ENCODE measurements at regions not wholly inside any gene's neighbourhood (a gene's known extent, or its start where the extent isn't known, plus 50 kb on each side); places are given as distances from the start of the nearest gene placed in this dataset.
"Not testable (repeated sequence)": the region's sequence is repeated elsewhere in the genome, so short reads cannot be mapped to it uniquely, and the experiment has no call there.

DNA sequence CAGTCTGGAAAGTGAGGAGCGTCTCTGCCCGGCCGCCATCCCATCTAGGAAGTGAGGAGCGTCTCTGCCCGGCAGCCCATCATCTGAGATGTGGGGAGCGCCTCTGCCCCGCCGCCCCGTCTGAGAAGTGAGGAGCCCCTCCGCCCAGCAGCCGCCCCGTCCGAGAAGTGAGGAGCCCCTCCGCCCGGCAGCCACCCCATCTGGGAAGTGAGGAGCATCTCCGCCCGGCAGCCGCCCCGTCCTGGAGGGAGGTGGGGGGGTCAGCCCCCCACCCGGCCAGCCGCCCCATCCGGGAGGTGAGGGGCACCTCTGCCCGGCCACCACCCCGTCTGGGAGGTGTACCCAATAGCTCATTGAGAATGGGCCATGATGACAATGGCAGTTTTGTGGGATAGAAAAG lies 75.4 kb upstream of the EXOC4 start:
- H3K79me1 ChIP-seq (ENCODE audit: low read depth, low read length); H2BK15ac ChIP-seq (ENCODE audit: low read length); H3K27me3 ChIP-seq (ENCODE audit: control insufficient read depth in 3 of 3, insufficient read depth in 3 of 3, low read depth in 1 of 3, low read length in 3 of 3); H3K27ac ChIP-seq (replicated peaks; ENCODE audit: low read length); H2AFZ ChIP-seq (ENCODE audit: low read length); H3K9me3 ChIP-seq (replicated peaks in 1 of 2; ENCODE audit: control insufficient read depth in 2 of 2, insufficient read depth in 1 of 2, low read depth in 1 of 2, low read length in 2 of 2); H4K91ac ChIP-seq (ENCODE audit: low read depth, low read length, poor library complexity); H3K4ac ChIP-seq (ENCODE audit: low read length); H3K14ac ChIP-seq (ENCODE audit: low read length); H3K36me3 ChIP-seq (replicated peaks in 1 of 2; ENCODE audit: control insufficient read depth in 2 of 2, insufficient read depth in 2 of 2, low read length in 2 of 2); H3K4me1 ChIP-seq (ENCODE audit: control insufficient read depth in 2 of 2, insufficient read depth in 1 of 2, low read depth in 1 of 2, low read length in 2 of 2); H2BK12ac ChIP-seq (ENCODE audit: low read length); H3K4me2 ChIP-seq (ENCODE audit: insufficient read depth, low read length, poor library complexity, severe bottlenecking); H3K18ac ChIP-seq (ENCODE audit: low read length); DNase-seq (ENCODE audit: low spot score); H2BK5ac ChIP-seq (ENCODE audit: low read length); H2AK5ac ChIP-seq (ENCODE audit: low read depth, low read length); H2BK120ac ChIP-seq (ENCODE audit: low read depth, low read length); H3K4me3 ChIP-seq (ENCODE audit: low read length in 2 of 2); H4K8ac ChIP-seq (ENCODE audit: low read depth, low read length); H3K23ac ChIP-seq (ENCODE audit: low read depth, low read length, poor library complexity); H3K9ac ChIP-seq (ENCODE audit: low read depth, low read length, poor library complexity): not testable (repeated sequence)
- no CpG with 5 or more reads among the region's 24 CpGs for WGBS, 2 donors (ENCODE audit: extremely low coverage in 2 of 2, insufficient read length in 2 of 2, insufficient replicate concordance in 1 of 2)

DNA sequence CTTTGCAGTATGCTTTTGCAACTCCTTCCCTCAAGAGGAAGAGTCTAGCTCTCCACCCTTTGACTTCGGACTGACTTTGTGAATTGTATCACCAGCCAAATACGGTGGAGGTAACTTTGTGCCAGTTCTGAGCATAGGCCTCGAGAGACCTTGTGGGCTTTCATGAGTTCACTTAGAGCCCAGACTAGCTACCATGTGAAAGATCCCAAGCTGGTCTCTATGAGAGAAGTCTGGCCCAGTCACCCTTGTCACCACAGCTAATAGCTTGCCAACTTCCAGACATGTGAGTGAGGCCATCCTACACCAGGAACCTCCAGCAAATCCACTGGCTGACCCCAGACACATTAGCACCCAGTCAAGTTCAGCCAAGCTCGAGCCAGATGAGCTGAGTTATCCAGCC lies 72.2 kb upstream of the EXOC4 start:
- H2BK15ac ChIP-seq (ENCODE audit: low read length), result no peak overlapping the region
- H2BK120ac ChIP-seq (ENCODE audit: low read depth, low read length), result no peak overlapping the region
- H2AK5ac ChIP-seq (ENCODE audit: low read depth, low read length), result no peak overlapping the region
- no peak for DNase-seq (ENCODE audit: low spot score)
- H3K14ac ChIP-seq (ENCODE audit: low read length), result no peak overlapping the region
- no peak overlapping the region for H3K18ac ChIP-seq (ENCODE audit: low read length)
- no peaks in the 10 kb centered on the region for H3K36me3 ChIP-seq (replicated peaks in 1 of 2; ENCODE audit: control insufficient read depth in 2 of 2, insufficient read depth in 2 of 2, low read length in 2 of 2)
- no peak overlapping the region for H2BK12ac ChIP-seq (ENCODE audit: low read length)
- no peak overlapping the region for H3K9ac ChIP-seq (ENCODE audit: low read depth, low read length, poor library complexity)
- H3K23ac ChIP-seq (ENCODE audit: low read depth, low read length, poor library complexity), result no peak overlapping the region
- H2AFZ ChIP-seq (ENCODE audit: low read length), result no peak overlapping the region
- no peak overlapping the region for H4K8ac ChIP-seq (ENCODE audit: low read depth, low read length)
- no peaks in the 10 kb centered on the region for H3K27me3 ChIP-seq (ENCODE audit: control insufficient read depth in 3 of 3, insufficient read depth in 3 of 3, low read depth in 1 of 3, low read length in 3 of 3)
- H3K4me1 ChIP-seq (ENCODE audit: control insufficient read depth in 2 of 2, insufficient read depth in 1 of 2, low read depth in 1 of 2, low read length in 2 of 2), result no peaks in the 10 kb centered on the region
- H3K4ac ChIP-seq (ENCODE audit: low read length), result no peak overlapping the region
- H3K9me3 ChIP-seq (replicated peaks in 1 of 2; ENCODE audit: control insufficient read depth in 2 of 2, insufficient read depth in 1 of 2, low read depth in 1 of 2, low read length in 2 of 2), result no peaks in the 10 kb centered on the region
- H3K4me3 ChIP-seq (ENCODE audit: low read length in 2 of 2), result no peak overlapping the region
- no peak overlapping the region for H2BK5ac ChIP-seq (ENCODE audit: low read length)
- no CpG with 5 or more reads among the region's 4 CpGs for WGBS, 2 donors (ENCODE audit: extremely low coverage in 2 of 2, insufficient read length in 2 of 2, insufficient replicate concordance in 1 of 2)
- no peak overlapping the region for H4K91ac ChIP-seq (ENCODE audit: low read depth, low read length, poor library complexity)
- H3K4me2 ChIP-seq (ENCODE audit: insufficient read depth, low read length, poor library complexity, severe bottlenecking), result no peak overlapping the region
- H3K79me1 ChIP-seq (ENCODE audit: low read depth, low read length), result no peaks in the 10 kb centered on the region
- no peak overlapping the region for H3K27ac ChIP-seq (replicated peaks; ENCODE audit: low read length)

DNA sequence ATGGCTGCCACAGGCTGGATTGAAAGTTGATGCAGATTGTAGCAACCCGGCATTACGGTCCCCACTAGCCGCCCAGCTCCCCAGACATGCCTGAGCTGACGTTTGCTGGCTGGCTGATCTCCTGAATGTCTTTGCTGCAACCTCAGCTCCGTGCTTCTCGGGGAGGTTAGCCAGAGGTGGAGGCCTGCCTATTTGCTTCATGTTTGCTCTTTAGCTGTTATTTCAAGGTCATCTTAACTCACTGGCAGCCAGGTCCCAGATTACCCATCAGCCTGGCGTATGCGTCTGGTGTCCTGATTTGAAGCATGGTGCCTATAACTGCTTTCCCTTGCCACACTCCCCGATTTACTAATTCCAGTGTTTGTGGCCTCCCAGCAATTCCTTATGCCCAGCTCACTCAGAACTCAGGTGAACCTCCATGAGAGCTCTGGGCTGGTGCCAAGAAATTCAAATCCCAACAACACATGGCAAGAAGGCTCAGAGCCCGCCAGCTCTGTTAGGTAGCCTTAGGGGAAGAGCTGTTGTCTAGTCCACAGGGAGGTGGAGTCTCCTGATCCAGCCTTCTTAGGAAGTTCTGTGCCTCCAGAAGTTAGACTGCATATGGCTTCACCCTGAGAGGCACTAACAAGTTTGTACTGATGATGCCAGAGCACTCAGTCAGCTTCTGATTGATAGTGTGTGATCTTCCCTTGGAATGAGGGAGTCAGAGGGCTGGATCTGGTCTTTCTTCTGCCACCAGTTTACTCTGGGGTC lies 69.7 kb upstream of the EXOC4 start:
- Histone ChIP-seq H3K9me3 (replicated peaks in 1 of 2; ENCODE audit: control insufficient read depth in 2 of 2, insufficient read depth in 1 of 2, low read depth in 1 of 2, low read length in 2 of 2) (no peaks in the 10 kb centered on the region), H4K8ac (ENCODE audit: low read depth, low read length) (no peak overlapping the region), H2AK5ac (ENCODE audit: low read depth, low read length) (no peak overlapping the region), H3K27me3 (ENCODE audit: control insufficient read depth in 3 of 3, insufficient read depth in 3 of 3, low read depth in 1 of 3, low read length in 3 of 3) (no peaks in the 10 kb centered on the region), H3K36me3 (replicated peaks in 1 of 2; ENCODE audit: control insufficient read depth in 2 of 2, insufficient read depth in 2 of 2, low read length in 2 of 2) (no peaks in the 10 kb centered on the region), H2BK12ac (ENCODE audit: low read length) (no peak overlapping the region), H3K23ac (ENCODE audit: low read depth, low read length, poor library complexity) (peak overlapping the region; percentile 35), H2AFZ (ENCODE audit: low read length) (no peak overlapping the region), H3K4me2 (ENCODE audit: insufficient read depth, low read length, poor library complexity, severe bottlenecking) (no peak overlapping the region), H3K18ac (ENCODE audit: low read length) (peak overlapping the region; percentile 40), H2BK5ac (ENCODE audit: low read length) (no peak overlapping the region), H2BK15ac (ENCODE audit: low read length) (no peak overlapping the region), H3K27ac (replicated peaks; ENCODE audit: low read length) (no peak overlapping the region), H3K79me1 (ENCODE audit: low read depth, low read length) (no peaks in the 10 kb centered on the region), H2BK120ac (ENCODE audit: low read depth, low read length) (no peak overlapping the region), H3K4me1 (ENCODE audit: control insufficient read depth in 2 of 2, insufficient read depth in 1 of 2, low read depth in 1 of 2, low read length in 2 of 2) (no peaks in the 10 kb centered on the region), H3K4ac (ENCODE audit: low read length) (no peak overlapping the region), H3K14ac (ENCODE audit: low read length) (no peak overlapping the region), H4K91ac (ENCODE audit: low read depth, low read length, poor library complexity) (no peak overlapping the region), H3K4me3 (ENCODE audit: low read length in 2 of 2) (no peak overlapping the region), H3K9ac (ENCODE audit: low read depth, low read length, poor library complexity) (peak overlapping the region; percentile 7)
- WGBS, 2 donors (ENCODE audit: extremely low coverage in 2 of 2, insufficient read length in 2 of 2, insufficient replicate concordance in 1 of 2), result no CpG with 5 or more reads among the region's 10 CpGs
- no peak for DNase-seq (ENCODE audit: low spot score)

DNA sequence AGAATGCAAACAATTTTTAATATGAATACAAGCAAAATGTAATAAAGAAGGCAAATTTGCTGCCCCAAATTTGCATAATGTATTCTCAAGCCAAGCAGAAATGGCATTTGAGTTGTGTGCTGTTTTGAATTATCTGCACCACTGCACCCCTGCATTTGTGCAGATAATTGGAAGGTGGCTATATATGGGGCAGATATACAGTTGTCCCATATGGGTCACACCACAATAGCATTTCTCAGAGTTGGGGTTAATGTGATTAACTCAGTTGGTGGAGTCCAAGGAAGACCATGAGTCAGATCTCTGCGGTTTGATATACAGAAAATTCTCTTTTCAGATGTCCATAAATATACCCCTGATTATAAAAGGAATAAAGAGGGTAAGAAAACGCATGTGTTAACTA lies 68.9 kb upstream of the EXOC4 start:
- H2BK12ac ChIP-seq (ENCODE audit: low read length), result no peak overlapping the region
- H3K4me2 ChIP-seq (ENCODE audit: insufficient read depth, low read length, poor library complexity, severe bottlenecking), result no peak overlapping the region
- no peak overlapping the region for H2BK120ac ChIP-seq (ENCODE audit: low read depth, low read length)
- H3K18ac ChIP-seq (ENCODE audit: low read length), result no peak overlapping the region
- no peaks in the 10 kb centered on the region for H3K79me1 ChIP-seq (ENCODE audit: low read depth, low read length)
- no peak overlapping the region for H3K9ac ChIP-seq (ENCODE audit: low read depth, low read length, poor library complexity)
- H2AK5ac ChIP-seq (ENCODE audit: low read depth, low read length), result no peak overlapping the region
- no peaks in the 10 kb centered on the region for H3K36me3 ChIP-seq (replicated peaks in 1 of 2; ENCODE audit: control insufficient read depth in 2 of 2, insufficient read depth in 2 of 2, low read length in 2 of 2)
- no peak overlapping the region for H3K4me3 ChIP-seq (ENCODE audit: low read length in 2 of 2)
- no peak overlapping the region for H2BK5ac ChIP-seq (ENCODE audit: low read length)
- no peak overlapping the region for H3K23ac ChIP-seq (ENCODE audit: low read depth, low read length, poor library complexity)
- no peaks in the 10 kb centered on the region for H3K27me3 ChIP-seq (ENCODE audit: control insufficient read depth in 3 of 3, insufficient read depth in 3 of 3, low read depth in 1 of 3, low read length in 3 of 3)
- no peak overlapping the region for H4K91ac ChIP-seq (ENCODE audit: low read depth, low read length, poor library complexity)
- WGBS, 2 donors (ENCODE audit: extremely low coverage in 2 of 2, insufficient read length in 2 of 2, insufficient replicate concordance in 1 of 2), result no CpG with 5 or more reads among the region's 2 CpGs
- no peaks in the 10 kb centered on the region for H3K9me3 ChIP-seq (replicated peaks in 1 of 2; ENCODE audit: control insufficient read depth in 2 of 2, insufficient read depth in 1 of 2, low read depth in 1 of 2, low read length in 2 of 2)
- no peak overlapping the region for H2AFZ ChIP-seq (ENCODE audit: low read length)
- no peaks in the 10 kb centered on the region for H3K4me1 ChIP-seq (ENCODE audit: control insufficient read depth in 2 of 2, insufficient read depth in 1 of 2, low read depth in 1 of 2, low read length in 2 of 2)
- H3K4ac ChIP-seq (ENCODE audit: low read length), result no peak overlapping the region
- H3K27ac ChIP-seq (replicated peaks; ENCODE audit: low read length), result no peak overlapping the region
- no peak for DNase-seq (ENCODE audit: low spot score)
- no peak overlapping the region for H3K14ac ChIP-seq (ENCODE audit: low read length)
- H4K8ac ChIP-seq (ENCODE audit: low read depth, low read length), result no peak overlapping the region
- H2BK15ac ChIP-seq (ENCODE audit: low read length), result no peak overlapping the region

All from neuronal stem cell (in vitro differentiated cells).